HPDE6-E6E7 (cell line): ENCODE measurements at regions not wholly inside any gene's neighbourhood (a gene's known extent, or its start where the extent isn't known, plus 50 kb on each side); places are given as distances from the start of the nearest gene placed in this dataset.
"Not testable (repeated sequence)": the region's sequence is repeated elsewhere in the genome, so short reads cannot be mapped to it uniquely, and the experiment has no call there.

Experiments used
- DNase-seq: peaks from one replicate; pipeline ENCODE4 v3.0.0; 2011; ENCODE audit warnings: missing footprints; ENCODE audit errors: extremely low spot score

GRCh38 chr7:34390103-34390502, 267.9 kb upstream of the NPSR1 start:
- no peak for DNase-seq

- no peak for DNase-seq
Measured at GRCh38 chr7:34392972-34393371, 265.0 kb upstream of the NPSR1 start.

GRCh38 chr7:34396437-34397064, 261.5 kb upstream of the NPSR1 start:
- DNase-seq, result no peak

- no peak for DNase-seq
Measured at GRCh38 chr7:34401776-34402175, 256.2 kb upstream of the NPSR1 start.

- no peak for DNase-seq
Measured at GRCh38 chr7:34406848-34407530, 251.0 kb upstream of the NPSR1 start.

GRCh38 chr7:34407586-34407985, 250.4 kb upstream of the NPSR1 start:
- DNase-seq, result no peak

GRCh38 chr7:34417781-34418180, 240.2 kb upstream of the NPSR1 start:
- no peak for DNase-seq

GRCh38 chr7:34421526-34421925, 236.5 kb upstream of the NPSR1 start:
- DNase-seq, result no peak

GRCh38 chr7:34425194-34425593, 232.8 kb upstream of the NPSR1 start:
- no peak for DNase-seq

GRCh38 chr7:34425631-34426384, 232.2 kb upstream of the NPSR1 start:
- DNase-seq, result no peak

GRCh38 chr7:34430456-34430855, 227.6 kb upstream of the NPSR1 start:
- DNase-seq, result peak; percentile 48

- no peak for DNase-seq
Measured at GRCh38 chr7:34438436-34438835, 219.6 kb upstream of the NPSR1 start.

- no peak for DNase-seq
Measured at GRCh38 chr7:34445653-34446052, 212.4 kb upstream of the NPSR1 start.

GRCh38 chr7:34448531-34448930, 209.5 kb upstream of the NPSR1 start:
- DNase-seq, result not testable (repeated sequence)

- no peak for DNase-seq
Measured at GRCh38 chr7:34449765-34450164, 208.3 kb upstream of the NPSR1 start.

GRCh38 chr7:34451183-34451582, 206.8 kb upstream of the NPSR1 start:
- no peak for DNase-seq

- no peak for DNase-seq
Measured at GRCh38 chr7:34451923-34452322, 206.1 kb upstream of the NPSR1 start.

- no peak for DNase-seq
Measured at GRCh38 chr7:34452363-34452762, 205.7 kb upstream of the NPSR1 start.

GRCh38 chr7:34453150-34453549, 204.9 kb upstream of the NPSR1 start:
- DNase-seq, result no peak

- no peak for DNase-seq
Measured at GRCh38 chr7:34454381-34454780, 203.6 kb upstream of the NPSR1 start.

GRCh38 chr7:34457329-34457728, 200.7 kb upstream of the NPSR1 start:
- DNase-seq, result no peak

GRCh38 chr7:34463830-34464229, 194.2 kb upstream of the NPSR1 start:
- peak; percentile 56 for DNase-seq

GRCh38 chr7:34471844-34472243, 186.2 kb upstream of the NPSR1 start:
- DNase-seq, result no peak
